Testis (tissue), 2 donors: ENCODE measurements at regions not wholly inside any gene's neighbourhood (a gene's known extent, or its start where the extent isn't known, plus 50 kb on each side); places are given as distances from the start of the nearest gene placed in this dataset.

Experiments used
- POLR2A ChIP-seq: fragments of 450-650 bp; IDR thresholded peaks from one replicate; pipeline ENCODE4 v1.6.1; 2017; ENCODE audit warnings: antibody characterized with exemption, mild to moderate bottlenecking, moderate library complexity
- TF ChIP-seq, protein P1 (sequence below), 3 experiments: fragments of 450-650 bp in 2 of 3; fragments of 200-600 bp in 1 of 3; sonication (generic) in 1 of 3; IDR thresholded peaks; one replicate each; pipeline ENCODE4 v1.5.1; 2016 to 2019; ENCODE audit warnings: antibody characterized with exemption in 3 of 3, mild to moderate bottlenecking in 2 of 3, moderate library complexity in 1 of 3

DNA sequence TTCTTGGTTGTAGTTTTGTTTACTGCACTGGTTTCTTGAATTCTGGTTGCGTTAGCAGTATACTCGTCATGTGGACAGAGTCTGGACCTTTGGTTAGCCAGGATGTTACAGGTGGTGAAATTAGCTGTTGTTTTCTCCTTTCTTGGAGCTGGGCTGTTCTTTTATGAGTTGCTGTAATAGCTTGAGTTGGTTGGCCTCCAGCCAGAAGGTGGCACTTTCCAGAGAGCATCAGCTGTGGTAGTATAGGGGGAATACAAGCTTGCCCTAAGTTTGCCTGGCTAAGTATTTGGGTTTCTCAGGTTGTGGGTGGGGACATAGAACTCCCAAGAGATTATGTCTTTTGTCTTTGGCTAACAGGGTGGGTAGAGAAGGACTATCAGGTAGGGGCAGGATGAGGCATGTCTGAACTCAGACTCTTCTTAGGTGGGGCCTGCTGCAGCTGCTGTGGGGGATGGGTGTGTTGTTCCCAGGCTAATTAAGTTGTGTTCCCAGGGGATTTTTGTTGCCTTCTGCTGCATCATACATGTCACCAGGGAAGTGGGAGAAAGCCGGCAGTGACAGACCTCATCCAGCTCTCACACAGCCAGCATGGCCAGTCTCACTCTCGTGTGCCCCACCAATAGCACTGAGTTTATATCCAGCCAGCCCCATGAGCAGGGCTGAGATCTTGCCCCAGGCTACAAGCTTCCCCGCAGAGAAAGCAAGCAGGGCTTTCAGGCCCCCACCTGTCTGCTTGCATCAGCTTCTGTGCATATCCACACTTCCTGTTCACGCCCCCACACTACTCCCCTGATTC lies 246.7 kb upstream of the TPK1 start:
- TF ChIP-seq, protein P1, sequence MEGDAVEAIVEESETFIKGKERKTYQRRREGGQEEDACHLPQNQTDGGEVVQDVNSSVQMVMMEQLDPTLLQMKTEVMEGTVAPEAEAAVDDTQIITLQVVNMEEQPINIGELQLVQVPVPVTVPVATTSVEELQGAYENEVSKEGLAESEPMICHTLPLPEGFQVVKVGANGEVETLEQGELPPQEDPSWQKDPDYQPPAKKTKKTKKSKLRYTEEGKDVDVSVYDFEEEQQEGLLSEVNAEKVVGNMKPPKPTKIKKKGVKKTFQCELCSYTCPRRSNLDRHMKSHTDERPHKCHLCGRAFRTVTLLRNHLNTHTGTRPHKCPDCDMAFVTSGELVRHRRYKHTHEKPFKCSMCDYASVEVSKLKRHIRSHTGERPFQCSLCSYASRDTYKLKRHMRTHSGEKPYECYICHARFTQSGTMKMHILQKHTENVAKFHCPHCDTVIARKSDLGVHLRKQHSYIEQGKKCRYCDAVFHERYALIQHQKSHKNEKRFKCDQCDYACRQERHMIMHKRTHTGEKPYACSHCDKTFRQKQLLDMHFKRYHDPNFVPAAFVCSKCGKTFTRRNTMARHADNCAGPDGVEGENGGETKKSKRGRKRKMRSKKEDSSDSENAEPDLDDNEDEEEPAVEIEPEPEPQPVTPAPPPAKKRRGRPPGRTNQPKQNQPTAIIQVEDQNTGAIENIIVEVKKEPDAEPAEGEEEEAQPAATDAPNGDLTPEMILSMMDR (IDR thresholded peaks at IDR 0.05): no peak
- TF ChIP-seq POLR2A: no peak
